Vagina (tissue), 2 donors: ENCODE measurements at regions not wholly inside any gene's neighbourhood (a gene's known extent, or its start where the extent isn't known, plus 50 kb on each side); places are given as distances from the start of the nearest gene placed in this dataset.

Experiments used
- CTCF ChIP-seq, 3 experiments: fragments of 450-650 bp in 2 of 3; fragments of 200-600 bp in 1 of 3; sonication (generic) in 1 of 3; IDR thresholded peaks; one replicate each; pipeline ENCODE4 v1.5.1; 2017 to 2019; ENCODE audit warnings: antibody characterized with exemption in 3 of 3, mild to moderate bottlenecking in 2 of 3, moderate library complexity in 2 of 3
- POLR2A ChIP-seq, 2 donors: fragments of 450-650 bp; IDR thresholded peaks; one replicate each; pipeline ENCODE4 v1.6.1; 2017; ENCODE audit warnings: antibody characterized with exemption in 2 of 2, mild to moderate bottlenecking in 2 of 2, moderate library complexity in 2 of 2
- POLR2AphosphoS5 ChIP-seq, 2 donors: sonication (generic); formaldehyde crosslinking; IDR thresholded peaks; one replicate each; pipeline ENCODE4 v1.9.0; 2017; ENCODE audit warnings: antibody characterized with exemption in 2 of 2, mild to moderate bottlenecking in 2 of 2, low read depth in 1 of 2; ENCODE audit not compliant: insufficient read depth in 1 of 2

GRCh38 chr12:24071842-24072241 is 122.4 kb upstream of the SOX5 start:
- TF ChIP-seq POLR2AphosphoS5 (IDR thresholded peaks at IDR 0.05; ENCODE audit: insufficient read depth in 1 of 2, low read depth in 1 of 2), result no peak
- no peak for TF ChIP-seq CTCF (IDR thresholded peaks at IDR 0.05)
- TF ChIP-seq POLR2A (IDR thresholded peaks at IDR 0.05), result no peak
